Epidermal melanocyte (primary cell): ENCODE measurements at regions not wholly inside any gene's neighbourhood (a gene's known extent, or its start where the extent isn't known, plus 50 kb on each side); places are given as distances from the start of the nearest gene placed in this dataset.

Source experiments
- DNase-seq: peaks from one replicate; pipeline ENCODE4 v3.0.0; 2011; ENCODE audit warnings: low spot score; ENCODE audit not compliant: insufficient read length

DNA sequence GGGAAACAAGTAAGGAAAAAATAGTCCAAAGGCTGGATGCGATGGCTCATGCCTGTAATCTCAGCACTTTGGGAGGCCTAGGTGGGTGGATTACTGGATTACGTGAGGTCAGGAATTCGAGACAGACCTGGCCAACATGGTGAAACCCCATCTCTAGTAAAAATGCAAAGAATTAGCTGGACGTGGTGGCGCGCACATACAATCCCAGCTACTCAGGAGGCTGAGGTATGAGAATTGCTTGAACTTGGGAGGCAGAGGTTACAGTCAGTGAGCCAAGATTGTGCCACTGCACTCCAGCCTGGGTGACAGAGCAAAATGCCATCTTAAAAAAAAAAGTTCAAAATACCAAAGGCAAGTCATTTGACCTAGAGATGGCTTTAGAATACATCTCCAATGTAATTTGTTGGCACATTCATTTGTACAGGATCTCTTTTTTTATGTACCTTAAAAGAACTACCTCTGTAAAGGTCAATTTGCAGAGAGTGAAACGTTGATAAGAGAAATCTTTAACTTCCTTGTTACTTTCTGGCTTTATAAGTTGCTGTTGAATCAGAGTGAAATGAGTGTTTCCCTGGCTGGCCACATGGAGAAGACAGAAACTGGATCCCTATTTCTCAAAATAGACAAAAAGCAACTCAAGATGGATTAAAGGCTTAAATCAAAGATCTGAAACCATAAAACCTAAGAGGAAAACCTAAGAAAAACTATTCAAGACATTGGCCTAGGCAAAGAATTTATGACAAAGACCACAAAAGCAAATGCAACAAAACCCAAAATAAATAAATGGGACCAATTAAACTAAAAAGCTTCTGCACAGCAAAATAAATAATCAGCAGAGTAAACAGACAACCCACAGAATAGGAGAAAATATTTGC, 260.7 kb downstream of the KLF6 start:
- DNase-seq: no peak

- no peak for DNase-seq
These were observed 261.5 kb downstream of the KLF6 start for GRCh38 chr10:3523309-3524050.

DNA sequence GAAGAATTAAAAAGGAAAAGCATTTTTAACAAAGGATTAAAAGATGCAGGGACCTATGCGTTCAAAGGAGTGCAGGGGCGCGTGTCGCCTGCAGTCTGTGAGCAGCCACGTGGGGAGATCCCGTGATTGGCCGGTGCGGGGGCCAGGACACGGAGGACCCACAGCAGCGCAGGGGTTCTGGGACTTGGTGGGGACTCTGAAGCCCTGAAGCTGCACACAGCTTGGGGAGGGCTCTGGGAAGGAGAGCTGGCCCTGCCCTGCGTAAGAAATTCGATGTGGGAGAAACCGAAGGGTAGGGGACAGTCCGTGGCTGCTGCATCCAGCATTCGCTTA, 268.1 kb downstream of the KLF6 start:
- DNase-seq: no peak

DNA sequence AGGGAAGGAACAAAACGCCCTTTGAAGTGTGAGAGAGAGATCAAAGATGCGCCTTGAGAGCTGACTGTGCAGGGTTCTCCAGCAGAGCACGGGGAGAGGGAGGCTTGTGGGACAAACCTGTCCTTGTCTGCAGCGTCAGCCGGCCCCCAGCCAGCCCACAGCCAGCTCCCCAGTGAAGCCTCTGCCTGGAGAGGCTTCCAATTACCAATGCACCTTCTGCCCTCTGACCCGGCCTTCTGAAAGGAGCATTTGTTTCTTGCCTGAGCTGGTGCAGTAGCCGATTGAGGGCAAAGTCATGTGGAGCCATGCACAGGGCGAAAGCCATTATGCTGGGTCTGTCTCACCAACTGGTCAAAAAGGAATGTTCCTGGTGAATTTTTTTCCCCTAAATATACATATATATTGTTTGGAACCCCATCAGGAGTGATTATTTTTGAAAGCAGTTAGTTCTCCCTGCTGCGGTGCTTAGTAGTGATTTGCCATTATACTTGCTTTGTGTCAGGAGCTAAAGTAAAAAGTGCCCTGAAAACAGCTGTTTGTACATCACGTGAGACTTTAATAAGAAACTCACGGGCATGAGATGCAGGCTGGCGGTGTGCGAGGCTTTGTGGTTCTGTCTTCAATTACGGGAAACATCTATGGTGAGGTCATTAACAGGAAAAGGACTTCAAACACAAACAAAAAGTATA, 268.6 kb downstream of the KLF6 start:
- no peak for DNase-seq

DNA sequence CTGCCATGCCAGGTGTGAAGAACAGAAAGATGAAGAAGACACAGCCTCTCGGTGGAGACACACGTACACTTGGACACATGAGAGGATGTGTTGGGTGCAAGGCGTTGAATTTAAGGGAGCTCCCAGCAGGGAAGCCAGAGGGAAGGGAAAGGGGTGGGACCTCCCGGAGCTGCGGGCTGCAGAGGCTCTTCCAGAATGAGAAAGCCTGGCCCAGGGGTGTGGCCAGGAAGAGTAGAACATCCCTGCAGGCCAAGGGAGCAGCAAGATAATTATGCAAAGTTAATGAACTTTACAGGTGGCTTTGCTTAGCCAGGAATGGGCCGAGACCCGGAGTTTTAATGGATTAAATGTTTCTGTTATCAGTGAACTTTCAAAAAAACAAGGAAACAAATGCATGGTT, 270.3 kb downstream of the KLF6 start:
- no peak for DNase-seq

- DNase-seq: no peak
These were observed 272.7 kb downstream of the KLF6 start for GRCh38 chr10:3512263-3512662.

GRCh38 chr10:3511483-3511882, 273.5 kb downstream of the KLF6 start:
- DNase-seq: no peak

GRCh38 chr10:3510741-3511140, 274.3 kb downstream of the KLF6 start:
- no peak for DNase-seq

DNA sequence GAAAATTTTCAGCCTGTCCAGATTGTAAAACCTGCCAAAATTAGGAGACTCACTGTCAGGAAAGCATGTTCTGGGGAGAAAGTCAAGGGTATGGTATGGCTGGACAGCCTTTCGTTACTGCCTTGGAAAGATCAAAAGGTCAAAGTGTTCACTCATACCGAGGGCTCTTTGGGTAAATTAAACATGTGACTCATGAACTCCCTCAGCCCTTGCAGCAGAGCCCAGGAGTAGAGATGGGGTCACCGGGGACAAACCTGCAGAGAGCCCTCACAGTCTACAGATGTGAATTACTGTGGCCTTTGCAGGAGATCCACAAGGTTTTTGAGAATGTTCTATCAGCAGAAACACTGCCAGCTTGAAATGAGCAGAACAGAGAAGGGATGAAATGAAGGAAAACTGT, 275.7 kb downstream of the KLF6 start:
- DNase-seq: no peak

DNA sequence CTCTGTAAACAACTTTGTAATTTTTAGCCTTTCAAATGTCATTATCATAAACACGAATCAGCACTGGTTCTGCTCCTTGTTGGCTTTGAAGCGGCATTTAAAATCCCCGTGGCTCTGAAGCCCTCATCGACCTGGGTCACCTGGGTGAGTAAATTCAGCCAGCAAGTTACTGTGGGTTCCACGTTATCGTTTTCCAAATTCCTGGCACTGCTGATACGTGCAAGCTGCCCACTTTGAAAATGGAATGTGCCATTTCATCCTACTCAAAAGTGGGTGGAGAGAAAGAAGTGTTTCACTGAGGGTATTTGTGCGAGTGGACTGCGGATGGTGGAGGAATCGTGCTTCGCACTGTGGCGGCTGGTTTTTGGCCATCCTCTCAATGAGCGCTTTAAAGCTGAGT, 281.7 kb downstream of the KLF6 start:
- DNase-seq: no peak

DNA sequence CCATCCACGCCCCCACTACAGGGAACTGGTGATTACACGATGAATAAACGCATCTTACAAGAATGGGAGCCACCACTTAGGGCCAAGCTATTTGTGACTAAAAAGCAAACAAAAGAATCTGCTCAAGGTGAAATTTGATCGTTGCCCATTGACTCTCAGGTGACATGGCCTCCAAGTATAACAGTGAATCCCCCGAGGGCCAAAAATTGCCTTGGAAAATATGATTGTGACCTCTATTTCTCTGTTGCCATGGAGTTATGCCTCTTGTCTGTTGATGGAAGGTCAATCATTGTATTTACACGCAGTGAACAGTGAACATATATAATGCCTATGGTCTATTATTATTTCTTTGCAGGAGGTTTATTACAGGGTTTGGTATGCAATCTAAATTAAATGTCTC, 282.3 kb downstream of the KLF6 start:
- DNase-seq: no peak

GRCh38 chr10:3500408-3500856, 284.6 kb downstream of the KLF6 start:
- DNase-seq: no peak

DNA sequence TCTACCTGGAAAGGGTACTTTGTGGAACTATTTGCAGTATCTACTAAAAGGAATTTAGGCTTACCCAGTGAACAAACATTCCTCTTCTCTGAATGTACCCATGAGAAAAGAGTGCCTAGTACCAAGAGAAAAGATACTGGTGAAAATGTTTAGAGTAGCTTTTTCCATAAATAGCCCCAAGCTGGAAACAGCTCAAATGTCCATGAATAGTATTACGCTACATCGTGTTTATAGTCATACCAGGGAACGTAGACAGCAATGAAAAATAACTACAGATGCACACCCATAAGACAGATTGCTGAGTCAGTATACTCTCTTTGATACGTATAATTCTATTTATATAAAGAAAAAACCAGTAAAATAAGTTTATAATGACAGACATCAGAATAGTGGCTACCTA, 285.9 kb downstream of the KLF6 start:
- no peak for DNase-seq

- DNase-seq: no peak
These were observed 287.4 kb downstream of the KLF6 start for GRCh38 chr10:3497581-3497980.

DNA sequence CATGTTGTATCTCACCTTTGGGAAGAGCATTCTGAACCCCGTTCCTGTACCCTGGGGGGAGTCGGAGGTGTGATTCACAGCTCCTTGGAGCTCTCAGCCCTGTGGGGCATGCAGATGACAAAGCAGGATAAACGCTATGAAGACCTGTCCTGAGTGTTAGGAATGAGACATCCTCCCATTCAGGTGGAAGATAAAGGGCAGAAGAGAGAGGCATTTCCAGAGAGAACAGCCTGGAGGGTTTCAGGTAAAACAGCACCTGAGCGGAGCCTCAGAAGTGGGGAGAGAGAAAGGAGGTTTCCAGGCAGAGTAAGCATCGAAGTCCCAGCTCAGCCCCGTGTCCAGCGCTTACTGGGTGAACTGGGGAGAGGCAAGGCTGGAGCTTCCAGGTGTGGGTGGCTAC, 288.9 kb downstream of the KLF6 start:
- DNase-seq: no peak

- no peak for DNase-seq
These were observed 289.7 kb downstream of the KLF6 start for GRCh38 chr10:3495281-3495680.

DNA sequence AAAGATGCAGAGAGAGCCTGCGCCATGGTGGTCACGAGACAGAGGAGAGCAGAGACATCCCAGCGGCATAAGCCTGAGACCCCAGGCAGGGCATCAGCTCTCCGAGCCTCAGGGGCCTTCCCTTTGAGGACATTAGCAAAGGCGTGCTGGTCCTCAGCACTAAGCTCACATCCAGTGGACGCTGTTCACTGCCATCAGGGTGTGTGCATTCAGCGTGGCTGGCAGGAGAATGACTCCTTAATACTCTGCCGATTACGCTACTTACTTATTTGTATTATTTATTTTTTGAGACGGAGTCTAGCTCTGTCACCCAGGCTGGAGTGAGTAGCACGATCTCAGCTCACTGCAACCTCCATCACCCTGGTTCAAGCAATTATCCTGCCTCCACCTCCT, 290.2 kb downstream of the KLF6 start:
- no peak for DNase-seq

DNA sequence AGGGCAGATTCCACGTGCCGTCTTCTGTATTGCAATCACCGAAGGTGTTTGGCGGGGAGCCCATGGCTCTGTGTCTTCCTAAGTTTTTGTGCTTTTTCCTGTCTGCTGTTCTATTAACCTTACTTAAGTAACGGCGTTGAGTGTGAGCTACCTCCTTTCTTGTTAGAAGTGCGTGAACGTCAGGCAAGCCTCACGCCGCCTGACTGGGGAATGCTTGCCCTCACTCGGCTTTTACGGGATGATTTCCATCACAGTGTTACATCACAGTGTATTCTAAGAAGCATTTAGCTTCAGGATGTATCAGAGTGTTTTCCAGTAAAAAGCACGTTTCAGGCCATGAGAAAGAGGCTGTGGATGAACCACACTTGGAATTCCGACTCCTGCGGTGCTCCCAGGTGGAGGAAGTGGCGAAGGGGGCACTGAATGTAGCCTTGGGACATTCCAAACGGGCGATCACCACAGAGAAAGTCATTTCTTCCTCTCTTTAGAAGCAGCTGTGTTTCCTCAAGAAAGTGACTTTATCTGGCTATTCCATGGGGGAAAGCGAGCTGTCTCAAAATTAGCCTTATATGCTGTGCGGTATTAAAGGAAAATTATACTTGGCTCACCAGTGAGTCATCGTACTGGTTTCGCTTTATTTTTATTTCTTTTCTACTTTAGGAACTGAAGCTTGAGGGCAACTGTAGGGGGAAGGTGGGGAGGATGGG, 290.7 kb downstream of the KLF6 start:
- no peak for DNase-seq

DNA sequence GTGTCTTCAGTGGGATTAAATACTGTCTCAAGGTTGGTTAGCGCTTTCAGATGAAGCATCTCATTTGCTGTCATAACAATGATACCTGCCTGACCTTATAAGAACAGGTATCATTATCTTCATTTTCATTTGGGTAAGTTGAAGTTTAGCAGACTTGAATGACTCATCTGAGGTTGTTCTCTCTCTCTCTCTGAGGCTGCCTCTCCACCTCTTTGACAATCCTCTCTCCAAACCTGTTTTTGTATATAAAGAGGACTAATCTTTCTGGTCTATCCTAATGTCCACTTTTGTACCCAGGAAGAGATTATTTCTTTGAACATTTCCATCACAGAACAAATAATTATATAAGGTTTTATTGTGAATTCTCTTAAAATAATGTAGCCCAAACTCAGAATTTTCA, 291.4 kb downstream of the KLF6 start:
- DNase-seq: no peak

GRCh38 chr10:3491571-3491970, 293.4 kb downstream of the KLF6 start:
- no peak for DNase-seq

DNA sequence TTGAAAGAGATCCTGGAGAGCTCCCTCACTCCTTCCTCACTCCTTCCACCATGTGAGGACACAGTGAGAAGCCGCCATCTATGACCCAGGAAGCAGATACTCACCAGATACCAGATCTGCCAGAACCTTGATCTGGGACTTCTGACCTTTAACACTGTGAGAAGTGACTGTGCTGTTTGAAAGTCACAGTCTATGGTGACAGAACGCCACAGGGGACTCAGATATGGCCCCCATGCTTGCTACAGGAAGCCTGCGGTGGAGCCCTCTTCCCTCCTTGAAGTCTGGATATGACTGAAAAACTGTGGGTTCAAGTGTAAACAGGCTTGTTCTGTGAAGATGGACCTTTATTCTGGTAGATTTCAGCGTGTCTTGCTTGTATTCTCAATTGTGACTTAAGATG, 297.8 kb downstream of the KLF6 start:
- DNase-seq: no peak
